ENCODE measurements at regions not wholly inside any gene's neighbourhood (a gene's known extent, or its start where the extent isn't known, plus 50 kb on each side); places are given as distances from the start of the nearest gene placed in this dataset.

DNA sequence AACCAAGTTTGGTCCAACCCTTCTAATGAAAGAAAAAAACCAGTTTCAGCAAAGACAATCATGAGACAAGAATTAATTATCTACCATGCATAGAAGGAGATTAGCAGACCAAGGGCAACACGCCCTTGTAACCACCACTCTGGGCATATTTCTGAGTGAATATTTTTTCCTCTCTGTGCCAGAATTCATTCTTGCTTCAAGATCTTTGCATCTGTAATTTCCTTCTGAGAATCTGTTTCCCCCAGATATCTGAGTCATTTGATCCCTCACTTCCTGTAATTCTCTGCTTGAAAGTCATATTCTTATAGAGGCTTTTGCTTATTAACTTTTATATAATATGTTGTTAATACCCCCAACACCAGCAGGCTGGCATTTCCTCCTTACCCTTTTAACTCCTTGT is 243.7 kb downstream of the SLC16A7 start:
- no peak for DNase-seq (ENCODE audit: low spot score)

DNA sequence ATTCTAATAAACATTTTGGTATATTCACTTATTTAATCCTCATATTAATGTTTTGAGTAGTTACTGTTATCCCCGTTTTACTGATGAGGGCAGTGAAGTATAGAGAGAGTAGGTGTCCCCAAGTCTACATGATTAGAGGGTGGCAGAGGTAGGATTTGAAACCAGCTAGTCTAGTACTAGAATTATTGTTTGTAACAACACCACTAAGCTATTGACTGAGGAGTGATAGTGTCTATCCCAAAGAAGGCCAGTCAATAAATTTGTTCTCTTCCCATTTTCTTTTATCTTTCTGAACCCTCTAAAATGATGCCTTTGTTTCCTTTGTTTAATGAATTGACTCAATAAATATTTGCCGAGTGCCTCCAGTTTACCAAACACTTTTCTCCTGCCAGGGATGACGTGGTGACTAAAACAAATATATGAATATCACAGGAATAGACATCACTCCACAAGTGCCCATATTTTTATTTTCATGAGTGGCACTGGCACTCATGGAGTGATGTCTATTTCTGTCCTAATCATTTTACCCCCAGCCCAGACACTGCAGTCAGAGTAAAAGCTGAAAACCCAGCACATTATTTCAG is 247.5 kb downstream of the SLC16A7 start:
- DNase-seq (ENCODE audit: low spot score), result no peak

DNA sequence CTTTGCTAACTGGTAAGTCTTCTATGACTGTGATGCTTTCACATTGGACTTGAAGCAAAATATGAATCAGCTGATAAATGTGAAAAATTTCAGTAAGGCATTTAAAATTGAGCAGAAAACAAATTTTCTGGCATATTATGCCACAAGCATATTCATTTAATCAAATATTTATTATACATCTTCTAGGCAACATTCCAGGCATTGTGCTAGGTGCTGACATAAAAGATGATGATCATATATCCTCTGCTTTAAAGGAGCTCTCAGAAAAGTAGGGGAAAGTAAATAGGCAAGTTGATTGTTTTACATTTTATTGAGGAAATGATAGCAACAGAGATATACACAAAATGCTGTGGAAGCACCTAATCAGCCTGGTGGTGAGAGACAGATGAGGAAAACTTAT is 248.9 kb downstream of the SLC16A7 start:
- no peak for DNase-seq (ENCODE audit: low spot score)

DNA sequence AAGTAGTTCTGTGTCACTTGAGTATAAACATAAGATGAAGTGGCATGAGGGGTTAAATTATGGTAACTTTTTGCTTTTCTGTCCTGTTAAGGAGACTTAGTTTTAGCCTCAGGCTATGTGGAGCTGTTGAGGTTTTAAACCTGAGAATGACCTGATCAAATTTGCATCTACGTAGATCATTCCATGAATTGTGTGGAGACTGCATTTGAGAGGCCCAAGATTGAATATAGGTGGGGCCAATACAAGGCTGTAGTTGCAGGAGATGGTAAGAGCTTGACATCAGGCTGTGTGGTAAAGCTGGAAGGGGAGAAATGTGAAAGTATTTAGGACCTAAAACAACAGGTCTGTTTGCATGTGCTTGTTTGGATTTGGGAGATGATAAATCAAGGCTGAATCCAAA is 249.5 kb downstream of the SLC16A7 start:
- no peak for DNase-seq (ENCODE audit: low spot score)

DNA sequence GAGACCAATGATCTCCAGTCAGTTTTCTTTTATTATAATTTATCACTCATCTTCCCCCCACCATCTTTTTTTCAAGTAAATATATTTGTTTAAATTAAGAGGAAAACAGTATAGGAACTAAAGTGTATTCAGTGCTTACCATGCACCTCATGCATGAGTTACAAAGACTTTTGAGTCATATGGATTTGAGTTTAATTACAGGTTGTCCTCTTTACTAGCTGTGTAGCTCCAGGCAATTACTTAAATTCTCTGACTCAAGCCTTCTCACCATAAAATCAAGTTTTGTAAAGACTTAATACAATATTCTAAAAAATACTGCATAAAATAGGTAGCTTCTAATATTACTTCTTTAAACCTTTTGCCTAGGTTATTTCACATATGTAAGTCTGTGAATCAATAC is 251.3 kb downstream of the SLC16A7 start:
- no peak for DNase-seq (ENCODE audit: low spot score)

DNA sequence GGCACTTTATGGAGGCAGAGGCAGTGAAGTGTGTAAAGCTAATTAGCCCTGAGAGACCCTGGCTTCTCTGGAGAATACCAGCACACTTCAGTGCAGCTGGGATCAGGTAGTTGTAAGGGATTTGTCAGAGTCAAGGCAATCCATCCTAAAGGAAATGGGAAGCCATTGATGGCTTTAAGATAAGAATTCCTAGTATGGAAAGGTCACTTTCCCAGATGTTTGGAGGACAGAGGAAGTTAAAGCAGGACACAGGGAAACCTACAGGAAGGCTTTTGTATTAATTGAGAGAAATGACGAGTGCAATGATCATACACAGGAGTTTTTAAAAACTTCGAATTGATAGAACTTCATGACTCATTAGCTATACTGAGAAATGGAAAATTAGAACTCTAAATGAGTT is 254.4 kb downstream of the SLC16A7 start:
- DNase-seq (ENCODE audit: low spot score), result no peak

DNA sequence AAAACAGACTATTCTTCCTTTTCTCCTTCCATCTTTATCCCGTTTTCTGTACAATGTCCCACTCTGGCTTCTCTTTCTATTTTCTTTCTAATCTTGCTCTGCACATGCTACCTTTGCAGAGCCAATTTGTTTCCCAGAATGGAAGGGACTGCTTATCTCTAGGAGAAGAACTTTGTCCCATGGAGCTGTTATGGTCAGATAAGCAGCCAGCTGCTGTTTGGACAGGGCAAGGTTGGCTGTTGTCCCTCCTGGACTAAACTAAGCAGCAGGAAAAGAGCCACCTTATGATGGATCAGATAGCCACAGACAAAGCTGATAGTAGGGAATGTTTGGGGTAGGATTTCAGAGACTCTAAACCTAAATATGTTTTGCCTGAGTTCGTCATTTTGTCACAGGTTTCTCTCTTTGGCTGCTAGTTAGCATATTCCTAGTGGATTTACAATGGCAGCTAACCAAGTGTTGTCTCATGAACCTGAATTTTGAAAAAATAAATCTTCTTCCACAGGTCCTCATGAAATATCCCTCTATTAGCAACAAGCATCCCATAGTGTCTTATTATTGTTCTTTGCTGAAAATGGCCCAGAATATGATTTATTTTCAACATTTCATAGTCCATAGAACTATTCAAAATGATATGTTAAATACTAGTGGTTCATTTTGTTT is 262.8 kb downstream of the SLC16A7 start:
- DNase-seq (ENCODE audit: low spot score), result no peak

DNA sequence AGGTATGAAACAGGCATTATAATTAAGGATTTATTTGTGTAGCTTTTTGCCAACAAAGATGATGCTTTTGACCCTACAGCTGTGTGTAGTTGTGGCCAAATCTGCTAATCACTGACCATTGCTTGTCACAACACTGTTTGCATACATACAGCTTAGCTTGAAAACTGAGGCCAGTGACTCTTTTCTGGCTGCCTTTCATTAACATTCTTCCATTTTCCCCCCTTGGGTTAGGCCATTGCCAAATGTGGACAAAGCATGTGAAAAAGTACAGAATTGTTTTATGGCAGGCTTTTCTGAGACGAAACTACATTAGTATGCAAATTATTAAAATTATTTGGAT is 263.3 kb downstream of the SLC16A7 start:
- no peak for DNase-seq (ENCODE audit: low spot score)

DNA sequence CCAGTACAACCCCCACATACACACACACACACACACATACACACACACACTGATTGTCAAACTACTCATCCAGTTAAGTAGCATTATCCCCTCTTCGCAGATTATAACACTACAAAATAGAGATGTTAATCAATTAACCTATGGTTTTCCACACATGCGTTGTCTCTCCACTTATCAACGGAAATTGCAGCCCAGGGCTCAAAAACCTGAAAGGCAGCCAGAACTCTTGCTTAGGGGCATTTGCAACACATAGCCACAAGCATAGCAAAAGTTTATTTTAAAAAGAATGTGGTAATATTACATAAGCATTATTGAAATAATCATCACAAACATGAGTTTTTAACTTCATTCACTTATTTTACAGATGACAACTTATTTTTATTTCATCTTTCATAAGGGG is 265.8 kb downstream of the SLC16A7 start:
- DNase-seq (ENCODE audit: low spot score), result no peak

DNA sequence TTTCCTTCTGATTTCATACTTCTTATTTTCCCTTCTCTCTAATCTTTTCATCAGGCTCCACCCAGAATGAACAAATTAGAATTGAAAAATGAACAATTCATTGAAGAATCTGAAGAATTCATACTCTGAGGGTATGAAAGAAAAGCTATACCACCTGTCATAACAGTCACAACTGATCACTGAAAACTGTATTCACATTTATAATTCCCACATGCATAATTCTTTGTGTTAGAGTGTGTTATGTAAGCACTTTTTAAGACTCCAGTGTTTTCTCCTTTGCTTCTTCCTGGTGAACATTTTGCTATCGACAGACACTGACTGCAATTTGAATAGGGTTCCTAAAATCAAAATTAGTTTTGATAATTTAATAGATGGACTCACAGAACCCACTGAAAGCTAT is 271.2 kb downstream of the SLC16A7 start:
- no peak for DNase-seq (ENCODE audit: low spot score)

DNA sequence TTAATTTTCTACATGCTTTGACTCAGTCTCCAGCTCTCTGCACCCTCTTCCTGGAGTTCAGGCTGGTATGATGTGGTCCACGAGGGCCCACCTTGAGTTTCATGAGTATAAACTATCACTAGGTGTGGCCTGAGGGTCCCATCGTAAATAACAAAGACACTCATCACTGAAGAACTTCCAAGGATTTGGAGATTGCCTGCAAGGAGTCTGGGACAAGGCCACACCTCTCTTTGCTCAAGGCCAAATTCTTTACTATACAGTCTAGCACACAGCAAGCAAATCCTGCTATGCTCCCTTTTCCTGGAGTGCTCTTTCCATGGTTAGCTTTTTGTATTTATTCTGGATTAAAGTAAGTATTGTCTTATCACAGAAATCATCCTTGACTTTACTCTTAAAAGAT is 271.9 kb downstream of the SLC16A7 start:
- no peak for DNase-seq (ENCODE audit: low spot score)

DNA sequence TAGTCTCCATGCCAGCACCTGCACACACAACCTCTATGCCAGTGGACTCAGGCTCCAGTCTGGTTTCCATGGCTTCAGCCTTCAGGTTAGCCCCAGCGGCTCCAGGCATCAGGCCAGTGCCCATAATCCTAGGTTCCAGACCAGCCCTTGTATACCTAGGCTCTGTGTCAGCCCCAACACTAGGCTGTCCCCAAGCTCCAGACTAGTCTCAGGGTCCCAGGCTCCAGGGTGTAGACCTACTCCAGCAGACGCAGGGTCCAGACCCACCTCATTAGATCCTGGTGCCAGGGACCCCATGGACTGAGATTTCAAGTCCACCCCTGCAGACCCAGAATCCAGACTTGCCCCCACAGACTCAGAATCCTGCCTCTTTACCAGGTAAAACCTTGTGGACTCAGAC is 275.9 kb downstream of the SLC16A7 start:
- DNase-seq (ENCODE audit: low spot score), result no peak

DNA sequence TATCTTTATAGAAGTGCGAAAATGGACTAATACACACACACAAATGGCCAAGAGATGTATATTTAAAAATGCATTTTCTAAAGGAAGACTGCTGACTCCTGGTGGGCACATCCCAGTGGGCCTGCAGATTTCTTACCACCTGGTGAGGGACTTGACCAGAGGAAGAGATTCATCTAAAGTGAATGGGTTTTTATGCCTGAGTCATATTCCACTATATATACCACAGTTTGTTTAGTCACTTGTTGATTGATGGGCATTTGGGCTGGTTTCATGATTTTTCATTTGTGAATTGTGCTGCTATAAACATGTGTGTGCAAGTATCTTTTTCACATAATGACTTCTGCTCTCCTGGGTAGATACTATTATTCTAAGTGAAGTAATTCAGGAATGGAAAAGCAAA is 277.3 kb downstream of the SLC16A7 start:
- DNase-seq (ENCODE audit: low spot score), result no peak

DNA sequence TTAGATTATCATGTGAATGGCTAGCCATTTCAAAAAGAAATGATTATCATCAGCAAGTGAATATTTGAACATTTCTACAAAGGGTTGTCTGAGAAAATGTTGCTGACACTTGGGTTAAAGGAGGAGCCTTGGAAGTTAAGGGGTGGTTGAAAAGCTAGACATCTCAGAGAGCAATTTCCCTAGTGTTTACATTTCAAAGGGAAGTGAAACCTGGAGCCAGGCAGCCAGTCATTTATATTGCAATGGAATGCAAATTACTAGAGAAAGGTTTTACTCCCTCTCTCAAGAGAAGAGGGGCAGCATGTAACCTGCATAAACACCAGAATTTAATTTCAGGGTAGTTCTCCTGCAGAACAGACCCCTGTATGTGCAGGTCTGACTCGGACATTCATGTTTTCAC is 279.0 kb downstream of the SLC16A7 start:
- no peak for DNase-seq (ENCODE audit: low spot score)

DNA sequence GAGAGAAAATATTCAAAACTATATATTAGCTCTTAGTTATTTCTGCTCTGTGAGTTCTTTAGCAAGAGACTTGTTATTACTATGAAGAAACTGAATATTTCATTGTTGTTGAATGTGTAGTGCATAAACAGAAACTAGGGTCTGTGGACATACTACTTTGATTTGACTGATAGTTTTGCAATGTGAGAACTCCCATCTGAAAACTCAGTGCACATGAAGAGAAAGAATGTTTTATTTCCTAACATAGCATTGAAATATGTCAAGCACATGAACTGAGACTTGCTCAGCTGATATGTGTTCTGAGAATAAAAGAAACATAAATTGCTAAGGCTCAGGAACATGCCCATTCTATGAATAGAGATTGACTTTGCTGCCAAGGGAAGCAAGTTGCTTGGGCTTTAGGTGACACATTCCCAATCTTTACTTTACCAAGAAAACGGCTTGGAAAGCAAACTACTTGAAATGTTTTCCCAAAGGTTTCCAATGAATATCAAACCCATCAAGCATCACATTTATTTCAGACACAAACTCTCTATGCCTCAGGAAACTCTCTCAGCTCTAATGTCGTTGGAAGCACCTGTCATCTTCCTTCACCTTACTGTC is 290.4 kb downstream of the SLC16A7 start:
- DNase-seq (ENCODE audit: low spot score), result no peak

DNA sequence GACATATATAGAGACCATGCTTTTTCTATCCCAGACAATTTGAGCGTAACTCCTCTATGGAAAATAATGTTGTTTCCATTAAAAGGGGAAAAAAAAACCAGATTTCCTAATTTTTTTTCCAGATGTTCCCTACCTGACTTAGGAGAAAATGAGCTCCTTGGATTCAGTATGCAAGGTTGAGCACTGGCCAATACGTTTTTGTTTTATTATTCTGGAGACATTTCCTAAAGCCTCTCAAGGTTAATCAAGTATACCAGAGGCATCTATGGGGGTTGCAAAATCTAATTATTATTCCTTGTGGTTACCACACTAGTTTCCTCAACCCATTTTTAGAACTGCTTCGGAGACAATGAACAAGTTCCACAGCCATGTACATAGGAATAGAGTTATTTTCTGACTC is 291.3 kb downstream of the SLC16A7 start:
- DNase-seq (ENCODE audit: low spot score), result no peak

DNA sequence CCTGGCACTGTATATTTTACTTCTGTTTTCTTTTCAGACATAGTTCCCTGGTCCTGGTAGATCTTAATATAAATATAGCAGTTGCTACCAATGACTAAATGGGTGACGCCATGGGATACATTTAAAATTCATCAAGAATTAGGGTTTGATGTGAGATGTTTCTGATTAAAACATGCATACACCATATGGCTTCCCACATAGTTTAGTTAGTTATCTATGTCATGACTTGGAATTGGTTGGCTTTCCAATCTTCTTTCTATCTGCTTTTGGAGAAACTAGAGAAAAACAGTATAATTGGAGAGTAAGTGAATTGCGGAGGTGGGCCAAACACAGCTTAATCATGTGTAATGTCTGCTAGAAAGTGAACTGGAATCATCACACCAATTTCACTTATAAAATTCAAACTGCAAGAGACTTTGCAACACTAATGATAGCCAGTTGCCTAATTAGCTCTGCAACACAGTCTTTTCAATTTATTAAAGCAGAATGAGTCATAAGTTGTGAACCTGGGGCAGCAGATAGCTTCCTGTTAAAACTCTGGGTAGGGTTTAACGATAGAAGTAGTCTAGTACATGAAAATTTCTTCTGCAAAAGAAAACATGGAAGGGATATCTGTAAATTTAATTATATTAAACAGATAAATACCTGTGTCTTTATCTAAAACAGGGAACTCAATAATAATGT is 295.2 kb downstream of the SLC16A7 start:
- no peak for DNase-seq (ENCODE audit: low spot score)

DNA sequence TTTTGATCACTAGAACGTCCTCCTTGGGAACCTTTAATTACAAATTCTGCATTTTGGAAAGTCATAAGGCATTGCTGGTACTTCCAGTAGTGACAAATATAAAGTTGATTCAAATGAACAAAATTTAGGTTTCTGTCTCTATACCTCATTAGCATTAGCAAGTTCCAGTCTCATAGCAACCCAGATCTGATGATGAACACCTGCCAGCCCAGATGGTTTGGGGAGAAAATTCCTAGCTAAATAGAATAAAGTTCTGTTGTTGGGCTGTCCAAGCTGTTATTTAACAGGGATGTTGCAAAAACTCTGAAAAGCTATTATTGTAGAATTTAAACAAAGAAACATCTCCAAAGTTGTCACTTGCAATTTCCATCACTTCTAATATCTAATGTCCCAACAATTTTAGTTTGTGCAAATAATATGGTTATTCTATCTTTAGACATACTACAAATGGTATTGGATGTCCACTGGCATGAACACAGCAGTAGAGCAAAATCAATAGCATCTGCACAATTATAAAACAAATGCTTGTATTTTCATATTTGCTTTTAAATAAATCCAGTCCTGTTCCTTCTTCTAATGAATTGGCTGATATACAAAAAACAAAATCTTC is 299.4 kb downstream of the SLC16A7 start:
- DNase-seq (ENCODE audit: low spot score), result no peak

DNA sequence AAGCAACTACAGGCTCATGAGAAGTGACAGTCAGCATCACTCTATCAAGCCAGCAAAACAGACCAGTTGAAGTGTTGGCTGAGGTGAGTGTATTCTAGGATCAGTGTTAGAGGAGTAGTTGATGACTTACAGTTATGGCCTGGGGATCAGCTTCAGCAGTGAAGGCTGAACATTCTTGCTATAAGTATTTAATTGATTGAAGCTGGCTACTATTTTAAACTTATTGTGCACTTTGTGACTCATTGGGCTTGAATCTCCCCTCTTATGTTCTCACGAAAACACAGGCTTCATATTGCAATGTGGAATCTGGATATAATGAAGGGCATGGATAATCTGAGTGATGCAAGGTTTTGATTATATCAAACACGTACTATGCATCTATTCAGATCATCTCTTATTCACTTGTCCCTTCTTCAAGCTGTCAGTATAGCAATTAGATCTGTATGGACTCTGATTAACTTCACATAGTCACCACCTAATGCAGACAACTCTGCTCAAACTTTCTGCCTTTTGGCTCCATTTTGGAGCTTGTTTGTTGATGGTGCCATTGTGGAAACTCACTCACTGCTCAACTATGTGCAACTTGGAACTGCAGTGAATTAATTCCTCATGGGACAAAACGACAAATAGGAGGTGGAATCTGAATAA is 309.2 kb downstream of the SLC16A7 start:
- no peak for DNase-seq (ENCODE audit: low spot score)

DNA sequence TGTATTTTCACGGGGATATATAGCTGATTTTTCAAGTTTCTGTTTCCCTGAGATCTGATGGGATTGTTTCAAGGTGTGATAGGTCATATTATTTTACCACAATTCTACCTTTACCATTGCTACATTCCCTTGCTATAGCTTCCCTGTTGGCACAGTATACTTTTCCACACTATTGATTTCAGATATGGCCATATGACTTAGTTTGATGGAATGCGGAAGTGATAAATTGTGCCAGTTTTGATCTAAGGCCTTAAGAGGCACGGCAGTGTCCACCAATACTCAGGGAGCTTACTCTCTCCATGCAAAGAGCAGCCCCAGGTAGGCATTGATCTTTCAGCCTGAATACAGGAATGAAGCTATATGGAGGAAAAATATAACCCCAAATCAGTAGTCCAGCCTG is 315.7 kb downstream of the SLC16A7 start:
- no peak for DNase-seq (ENCODE audit: low spot score)

DNA sequence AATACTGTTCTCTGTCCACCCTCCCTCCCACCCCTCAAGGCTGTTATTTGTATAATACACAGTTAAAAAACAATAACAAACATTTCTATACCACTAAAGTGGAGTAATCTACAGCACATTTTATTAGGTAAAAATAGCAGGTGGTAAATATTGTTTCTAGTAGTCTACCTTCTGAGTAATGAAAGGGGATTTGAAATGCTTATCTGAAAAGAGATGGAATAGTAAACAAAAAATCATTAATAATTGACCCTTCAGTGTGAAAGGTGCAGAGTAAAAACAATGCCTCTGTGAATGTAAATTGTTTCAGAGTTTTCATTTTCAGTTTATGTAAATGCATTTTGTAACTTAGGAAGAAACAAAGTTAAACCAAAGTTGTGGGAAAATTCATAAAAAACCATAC is 321.2 kb downstream of the SLC16A7 start:
- DNase-seq (ENCODE audit: low spot score), result no peak

DNA sequence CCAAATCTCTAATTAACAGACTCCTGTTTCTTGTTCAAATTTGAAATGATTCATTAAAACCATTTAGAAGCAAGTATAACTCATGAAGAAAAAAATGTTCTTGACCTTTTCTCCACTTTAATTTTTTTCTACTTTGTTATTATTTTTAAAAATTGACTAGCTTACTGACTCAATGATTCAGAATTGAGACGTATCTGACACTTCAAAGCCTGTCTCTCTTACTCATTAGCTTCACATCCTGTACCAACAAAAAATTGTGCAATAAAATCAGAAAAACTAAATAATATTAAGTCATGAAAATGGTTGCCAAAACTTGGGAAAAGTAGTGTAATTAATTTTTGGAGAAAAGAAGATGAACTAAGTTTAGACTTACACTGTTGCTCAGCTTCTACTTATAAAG is 331.2 kb downstream of the SLC16A7 start:
- DNase-seq (ENCODE audit: low spot score), result no peak
